ENCODE measurements at regions not wholly inside any gene's neighbourhood (a gene's known extent, or its start where the extent isn't known, plus 50 kb on each side); places are given as distances from the start of the nearest gene placed in this dataset.

- intact Hi-C loops (cut with DNase I; ENCODE audit: low total_unique reads) = no loop called here
- no peaks in the 10 kb centered on the region for H3K36me3 ChIP-seq
These were observed 147.0 kb upstream of the NR3C2 start for GRCh38 chr4:148589182-148589581.

GRCh38 chr4:148575577-148575976, 133.4 kb upstream of the NR3C2 start:
- TF ChIP-seq CTCF (IDR thresholded peaks at IDR 0.05) = no peak
- no peak for DNase-seq
- Histone ChIP-seq H3K36me3 (no peaks in the 10 kb centered on the region), H3K4me1 (no peaks in the 10 kb centered on the region), H3K9me3 (no peaks in the 10 kb centered on the region), H3K27ac (no peak overlapping the region), H3K27me3 (no peaks in the 10 kb centered on the region), H3K4me3 (no peak overlapping the region)
- intact Hi-C loops (cut with DNase I; ENCODE audit: low total_unique reads) = no loop called here

More at GRCh38 chr4:148589182-148589581, 147.0 kb upstream of the NR3C2 start:
- H3K4me1 ChIP-seq = no peaks in the 10 kb centered on the region
- H3K27ac ChIP-seq = no peak overlapping the region
- H3K9me3 ChIP-seq = no peaks in the 10 kb centered on the region
- no peak for TF ChIP-seq CTCF (IDR thresholded peaks at IDR 0.05)
- no peak overlapping the region for H3K4me3 ChIP-seq
- no peaks in the 10 kb centered on the region for H3K27me3 ChIP-seq
- DNase-seq = no peak

DNA sequence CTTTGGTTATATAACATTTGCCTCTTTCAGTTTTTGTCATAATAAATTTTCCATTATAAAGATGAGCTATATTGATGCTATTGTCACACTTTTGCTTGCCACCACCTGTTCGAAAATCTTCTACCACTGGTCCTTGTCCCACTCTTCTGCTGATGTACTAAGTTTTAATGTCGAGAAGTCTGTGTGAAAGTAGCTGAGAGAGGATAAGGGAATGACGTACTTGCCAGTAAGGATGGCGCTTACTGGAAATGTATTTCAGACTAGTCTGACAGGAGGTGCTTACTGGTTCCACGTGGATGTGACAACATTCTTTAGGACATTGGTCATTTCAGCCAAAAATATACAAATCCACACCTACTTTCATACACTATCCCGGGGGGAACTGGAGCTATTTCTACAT, 132.7 kb upstream of the NR3C2 start:
- intact Hi-C loops (cut with DNase I; ENCODE audit: low total_unique reads) = no loop called here
- Histone ChIP-seq H3K27ac (no peak overlapping the region), H3K27me3 (no peaks in the 10 kb centered on the region), H3K9me3 (no peaks in the 10 kb centered on the region), H3K4me1 (no peaks in the 10 kb centered on the region), H3K4me3 (no peak overlapping the region), H3K36me3 (no peaks in the 10 kb centered on the region)
- TF ChIP-seq CTCF (IDR thresholded peaks at IDR 0.05) = no peak
- DNase-seq = no peak

DNA sequence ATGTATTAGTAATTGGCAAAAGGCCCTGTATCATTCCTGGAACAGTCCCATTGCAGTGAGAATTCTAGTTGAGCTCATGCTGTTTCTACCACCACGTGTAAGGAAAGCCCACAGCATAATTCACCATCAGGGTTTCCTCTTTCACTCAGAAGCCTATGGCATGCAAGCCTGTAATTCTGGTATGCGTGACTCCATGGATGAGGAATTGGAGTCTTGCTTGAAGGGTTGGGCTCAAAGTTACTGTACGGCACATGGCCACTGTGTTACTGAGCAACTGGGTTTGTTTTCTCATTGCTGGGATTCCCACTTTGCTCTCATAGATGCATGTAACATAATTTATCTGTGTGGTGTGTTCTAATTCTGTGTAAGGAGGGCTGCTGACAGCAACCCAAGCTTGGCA, 132.3 kb upstream of the NR3C2 start:
- no peak overlapping the region for H3K27ac ChIP-seq
- H3K27me3 ChIP-seq = no peaks in the 10 kb centered on the region
- no peak overlapping the region for H3K4me3 ChIP-seq
- no peak for DNase-seq
- H3K4me1 ChIP-seq = no peaks in the 10 kb centered on the region
- no peaks in the 10 kb centered on the region for H3K9me3 ChIP-seq
- TF ChIP-seq CTCF (IDR thresholded peaks at IDR 0.05) = no peak
- intact Hi-C loops (cut with DNase I; ENCODE audit: low total_unique reads) = no loop called here
- no peaks in the 10 kb centered on the region for H3K36me3 ChIP-seq

GRCh38 chr4:148574066-148574465, 131.9 kb upstream of the NR3C2 start:
- no peak for DNase-seq
- no peaks in the 10 kb centered on the region for H3K4me1 ChIP-seq
- intact Hi-C loops (cut with DNase I; ENCODE audit: low total_unique reads) = no loop called here
- no peaks in the 10 kb centered on the region for H3K27me3 ChIP-seq
- no peak overlapping the region for H3K27ac ChIP-seq
- TF ChIP-seq CTCF (IDR thresholded peaks at IDR 0.05) = no peak
- H3K9me3 ChIP-seq = no peaks in the 10 kb centered on the region
- no peak overlapping the region for H3K4me3 ChIP-seq
- H3K36me3 ChIP-seq = no peaks in the 10 kb centered on the region

- no peaks in the 10 kb centered on the region for H3K36me3 ChIP-seq
- DNase-seq = no peak
- no peak overlapping the region for H3K4me3 ChIP-seq
- no peaks in the 10 kb centered on the region for H3K4me1 ChIP-seq
- TF ChIP-seq CTCF (IDR thresholded peaks at IDR 0.05) = no peak
- intact Hi-C loops (cut with DNase I; ENCODE audit: low total_unique reads) = no loop called here
- H3K27ac ChIP-seq = no peak overlapping the region
- H3K9me3 ChIP-seq = no peaks in the 10 kb centered on the region
- no peaks in the 10 kb centered on the region for H3K27me3 ChIP-seq
These were observed 131.1 kb upstream of the NR3C2 start for GRCh38 chr4:148573296-148573695.

Data from tibial artery (tissue), 4 donors.